SK-N-SH treated with all-trans-retinoic acid at 6 μM for 48 hours (cell line): ENCODE measurements at regions not wholly inside any gene's neighbourhood (a gene's known extent, or its start where the extent isn't known, plus 50 kb on each side); places are given as distances from the start of the nearest gene placed in this dataset.

Experiments used
- BACH2 ChIP-seq: fragments of 250-450 bp; sonication (Bioruptor Pico); IDR thresholded peaks from 2 replicates; pipeline ENCODE4 v1.9.0; 2021; ENCODE audit warnings: mild to moderate bottlenecking, borderline replicate concordance
- PPARA ChIP-seq: fragments of 250-450 bp; sonication (Bioruptor Pico); IDR thresholded peaks from 2 replicates; pipeline ENCODE4 v1.5.0; 2020; ENCODE audit warnings: mild to moderate bottlenecking, borderline replicate concordance
- SNAI2 ChIP-seq: fragments of 250-450 bp; sonication (Bioruptor Pico); IDR thresholded peaks from 2 replicates; pipeline ENCODE4 v1.5.0; 2020; ENCODE audit warnings: mild to moderate bottlenecking, moderate library complexity
- ZC3H10 ChIP-seq: fragments of 250-450 bp; sonication (Bioruptor Pico); IDR thresholded peaks from 2 replicates; pipeline ENCODE4 v1.5.1; 2021; ENCODE audit warnings: mild to moderate bottlenecking, moderate library complexity
- ZFP3 ChIP-seq: fragments of 250-450 bp; sonication (Bioruptor Pico); IDR thresholded peaks from 2 replicates; pipeline ENCODE4 v1.5.0; 2020; ENCODE audit warnings: mild to moderate bottlenecking, moderate library complexity
- ZFP30 ChIP-seq: fragments of 450-650 bp; formaldehyde crosslinking; IDR thresholded peaks from 2 replicates; pipeline ENCODE4 v1.5.0; 2022; ENCODE audit warnings: mild to moderate bottlenecking, moderate library complexity
- ZNF565 ChIP-seq: fragments of 450-650 bp; formaldehyde crosslinking; conservative IDR thresholded peaks from 2 replicates; pipeline ENCODE4 v1.5.0; 2020; ENCODE audit warnings: low read depth, mild to moderate bottlenecking, moderate library complexity
- TF ChIP-seq, protein P1 (sequence below): fragments of 250-450 bp; sonication (Bioruptor Pico); IDR thresholded peaks from 2 replicates; pipeline ENCODE4 v1.8.0; 2020; ENCODE audit warnings: mild to moderate bottlenecking, moderate library complexity, borderline replicate concordance

DNA sequence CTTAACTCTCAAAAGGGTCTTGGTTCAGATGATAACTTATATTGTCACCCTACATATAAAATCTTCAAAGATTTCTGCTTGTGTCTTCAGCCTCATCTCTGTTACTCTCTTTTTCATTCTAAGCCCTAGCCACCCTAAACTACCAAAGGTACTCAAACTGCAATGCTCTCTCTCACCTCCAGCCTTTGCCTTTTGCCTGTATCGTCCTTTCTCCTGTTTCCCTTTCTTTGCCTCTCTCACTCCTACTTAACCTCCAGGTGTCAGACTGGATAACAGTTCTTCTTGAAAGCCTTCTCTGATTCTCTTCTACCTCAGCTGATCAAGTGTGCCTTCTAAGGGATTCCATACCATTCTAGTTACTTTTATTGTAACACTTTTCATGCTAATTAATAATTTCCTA is 149.8 kb downstream of the SERPINI1 start:
- no peak for TF ChIP-seq SNAI2
- no peak for TF ChIP-seq BACH2
- TF ChIP-seq ZNF565 (CRISPR knock-in tag), result no peak
- TF ChIP-seq ZFP3, result no peak
- TF ChIP-seq, protein P1, sequence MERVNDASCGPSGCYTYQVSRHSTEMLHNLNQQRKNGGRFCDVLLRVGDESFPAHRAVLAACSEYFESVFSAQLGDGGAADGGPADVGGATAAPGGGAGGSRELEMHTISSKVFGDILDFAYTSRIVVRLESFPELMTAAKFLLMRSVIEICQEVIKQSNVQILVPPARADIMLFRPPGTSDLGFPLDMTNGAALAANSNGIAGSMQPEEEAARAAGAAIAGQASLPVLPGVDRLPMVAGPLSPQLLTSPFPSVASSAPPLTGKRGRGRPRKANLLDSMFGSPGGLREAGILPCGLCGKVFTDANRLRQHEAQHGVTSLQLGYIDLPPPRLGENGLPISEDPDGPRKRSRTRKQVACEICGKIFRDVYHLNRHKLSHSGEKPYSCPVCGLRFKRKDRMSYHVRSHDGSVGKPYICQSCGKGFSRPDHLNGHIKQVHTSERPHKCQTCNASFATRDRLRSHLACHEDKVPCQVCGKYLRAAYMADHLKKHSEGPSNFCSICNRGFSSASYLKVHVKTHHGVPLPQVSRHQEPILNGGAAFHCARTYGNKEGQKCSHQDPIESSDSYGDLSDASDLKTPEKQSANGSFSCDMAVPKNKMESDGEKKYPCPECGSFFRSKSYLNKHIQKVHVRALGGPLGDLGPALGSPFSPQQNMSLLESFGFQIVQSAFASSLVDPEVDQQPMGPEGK (CRISPR knock-in tag), result no peak
- no peak for TF ChIP-seq ZFP30 (CRISPR knock-in tag)
- TF ChIP-seq PPARA, result no peak
- TF ChIP-seq ZC3H10, result no peak
